ENCODE measurements at regions not wholly inside any gene's neighbourhood (a gene's known extent, or its start where the extent isn't known, plus 50 kb on each side); places are given as distances from the start of the nearest gene placed in this dataset.

GRCh38 chr12:65660836-65661235 lies 163.4 kb upstream of the HMGA2 start:
- no peaks in the 10 kb centered on the region for H3K9me3 ChIP-seq
- POLR2A ChIA-PET, result no interaction called here
- no peak overlapping the region for H3K4me3 ChIP-seq
- DNase-seq (ENCODE audit: low read depth in 1 of 2, low spot score in 1 of 2), result no peak
- no peak overlapping the region for H3K27ac ChIP-seq
- TF ChIP-seq NFE2L2 (conservative IDR thresholded peaks at IDR 0.05; ENCODE audit: low read length) (no peak), RCOR1 (IDR thresholded peaks at IDR 0.05; ENCODE audit: low read depth, low read length) (no peak), PHF8 (IDR thresholded peaks at IDR 0.05; ENCODE audit: borderline replicate concordance, low read depth) (no peak), HES2 (IDR thresholded peaks at IDR 0.05) (no peak), ZNF302 (CRISPR knock-in tag; IDR thresholded peaks at IDR 0.05) (no peak), RARB (CRISPR knock-in tag; IDR thresholded peaks at IDR 0.05) (no peak), RNF2 (IDR thresholded peaks at IDR 0.05; ENCODE audit: borderline replicate concordance, low read depth) (no peak), ZSCAN20 (CRISPR knock-in tag; IDR thresholded peaks at IDR 0.05) (no peak), GATA3 (IDR thresholded peaks at IDR 0.05; ENCODE audit: borderline replicate concordance) (no peak), ZFP36 (IDR thresholded peaks at IDR 0.05; ENCODE audit: borderline replicate concordance, partially characterized antibody) (no peak), EHF (CRISPR knock-in tag; IDR thresholded peaks at IDR 0.05) (no peak), POLR2AphosphoS2 (conservative IDR thresholded peaks at IDR 0.05; ENCODE audit: low read length) (no peak)
- no peak overlapping the region for H3K4me2 ChIP-seq
- CTCF ChIA-PET, result interaction anchor here (0.9 to 2.1 kb wide), 3 partner anchors 11 to 250 kb away, joined by 3 to 7 read pairs (median 3); no protein-coding TSS in a partner anchor
- no peak for FAIRE-seq
- no peak for ATAC-seq
- H3K4me1 ChIP-seq, result peaks cover 21% of the 10 kb centered on the region
- 90% methylated on average over 7 of the region's 7 CpGs for WGBS (ENCODE audit: missing lambda C conversion rate)

GRCh38 chr12:65662590-65662989 lies 161.7 kb upstream of the HMGA2 start:
- ATAC-seq (no peak), DNase-seq (ENCODE audit: low read depth in 1 of 2, low spot score in 1 of 2) (no peak), FAIRE-seq (no peak)
- ChIA-PET POLR2A (no interaction called here), CTCF (interaction anchor here (1.3 kb wide), 1 partner anchor 60 kb away, joined by 4 read pairs; no protein-coding TSS in a partner anchor)
- no peaks in the 10 kb centered on the region for H3K9me3 ChIP-seq
- no peak overlapping the region for H3K4me3 ChIP-seq
- peaks cover 4% of the 10 kb centered on the region for H3K4me1 ChIP-seq
- H3K4me2 ChIP-seq, result no peak overlapping the region
- WGBS (ENCODE audit: missing lambda C conversion rate), result 89% methylated on average over 2 of the region's 2 CpGs
- H3K27ac ChIP-seq, result no peak overlapping the region
- no peak for TF ChIP-seq BHLHE40 (IDR thresholded peaks at IDR 0.05; ENCODE audit: low read depth, low read length)
- TF ChIP-seq HEYL (CRISPR knock-in tag; IDR thresholded peaks at IDR 0.05), result no peak
- TF ChIP-seq BCL3 (IDR thresholded peaks at IDR 0.05), result no peak
- TF ChIP-seq PBX3 (IDR thresholded peaks at IDR 0.05), result no peak
- no peak for TF ChIP-seq RNF2 (IDR thresholded peaks at IDR 0.05; ENCODE audit: borderline replicate concordance, low read depth)
- TF ChIP-seq MYC (IDR thresholded peaks at IDR 0.05; ENCODE audit: borderline replicate concordance, low read length), result no peak

- no peaks in the 10 kb centered on the region for H3K9me3 ChIP-seq
- CTCF ChIA-PET, result no interaction called here
These were observed 161.2 kb upstream of the HMGA2 start for GRCh38 chr12:65663097-65663496.

More at GRCh38 chr12:65663097-65663496, 161.2 kb upstream of the HMGA2 start:
- Histone ChIP-seq H3K4me3 (no peak overlapping the region), H3K27ac (no peak overlapping the region), H3K4me1 (no peaks in the 10 kb centered on the region), H3K4me2 (no peak overlapping the region)
- POLR2A ChIA-PET, result no interaction called here
- TF ChIP-seq HEYL (CRISPR knock-in tag; IDR thresholded peaks at IDR 0.05) (no peak), RCOR1 (IDR thresholded peaks at IDR 0.05; ENCODE audit: low read depth, low read length) (no peak), ELK1 (IDR thresholded peaks at IDR 0.05; ENCODE audit: low read depth, low read length) (no peak), RARB (CRISPR knock-in tag; IDR thresholded peaks at IDR 0.05) (no peak), FOSB (CRISPR knock-in tag; IDR thresholded peaks at IDR 0.05) (no peak), NR3C1 (IDR thresholded peaks at IDR 0.05) (no peak), BCL3 (IDR thresholded peaks at IDR 0.05) (no peak), KDM5A (IDR thresholded peaks at IDR 0.05) (no peak), ZSCAN20 (CRISPR knock-in tag; IDR thresholded peaks at IDR 0.05) (no peak)
- DNase-seq (ENCODE audit: low read depth in 1 of 2, low spot score in 1 of 2) (no peak), ATAC-seq (no peak), FAIRE-seq (no peak)
- 77% methylated on average over 5 of the region's 5 CpGs for WGBS (ENCODE audit: missing lambda C conversion rate)

Data from A549 (cell line).